ENCODE measurements at regions not wholly inside any gene's neighbourhood (a gene's known extent, or its start where the extent isn't known, plus 50 kb on each side); places are given as distances from the start of the nearest gene placed in this dataset.

DNA sequence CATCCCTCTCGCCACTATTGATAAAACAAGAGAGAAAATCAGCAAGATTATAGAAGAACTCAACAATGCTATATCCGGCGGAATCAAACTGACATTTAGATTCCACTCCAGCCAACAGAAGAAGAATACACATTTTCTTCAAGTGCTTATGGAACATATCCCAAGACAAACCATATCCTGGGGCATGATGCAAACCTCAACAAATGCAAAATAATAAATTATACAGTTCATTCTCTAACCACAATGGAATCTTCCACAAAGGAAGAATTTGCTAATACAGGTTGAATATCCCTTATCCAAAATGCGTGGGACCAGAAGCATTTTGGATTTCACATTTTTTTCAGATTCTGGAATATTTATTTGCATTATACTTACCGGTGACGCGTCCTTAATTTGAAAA, 51.4 kb upstream of the YPEL5 start:
- DNase-seq (ENCODE audit: low spot score) (no peak), ATAC-seq (no peak), FAIRE-seq (no peak)
- Histone ChIP-seq H3K36me3 (replicated peaks in 1 of 2; ENCODE audit: control insufficient read depth in 1 of 2, insufficient read depth in 2 of 2, low read length in 2 of 2) (no peaks in the 10 kb centered on the region), H4K20me1 (ENCODE audit: insufficient read depth, low read length) (no peaks in the 10 kb centered on the region; the same call in 1 of the 2 replicates), H3K4me2 (ENCODE audit: low read depth, low read length) (no peak overlapping the region), H3K9ac (ENCODE audit: insufficient read depth, low read depth, low read length) (no peak overlapping the region), H3K79me2 (ENCODE audit: insufficient read depth, low read length) (no peaks in the 10 kb centered on the region), H3K27me3 (ENCODE audit: control insufficient read depth in 1 of 2, insufficient read depth in 2 of 2, low read length in 2 of 2) (peaks cover 0 to 26% of the 10 kb centered on the region in 2 experiments; a peak in 3 of 5 replicates), H3K4me3 (replicated peaks in 1 of 3; ENCODE audit: insufficient read depth in 1 of 3, low read depth in 2 of 3, low read length in 3 of 3) (no peak overlapping the region), H3K4me1 (ENCODE audit: insufficient read depth, low read length) (no peaks in the 10 kb centered on the region), H3K27ac (ENCODE audit: extremely low read length, insufficient read depth, low read length) (no peak overlapping the region), H3K9me3 (ENCODE audit: low read length) (no peaks in the 10 kb centered on the region), H2AFZ (ENCODE audit: low read length) (no peak overlapping the region)
- TF ChIP-seq SP4 (CRISPR knock-in tag; IDR thresholded peaks at IDR 0.05) (no peak), GABPB1 (CRISPR knock-in tag; IDR thresholded peaks at IDR 0.05) (no peak), SYNCRIP (IDR thresholded peaks at IDR 0.05; ENCODE audit: insufficient read depth, low read depth, low read length) (no peak), ZNF33A (CRISPR knock-in tag; IDR thresholded peaks at IDR 0.05; ENCODE audit: borderline replicate concordance) (no peak), ZMYM3 (CRISPR knock-in tag; IDR thresholded peaks at IDR 0.05) (no peak), IKZF1 (IDR thresholded peaks at IDR 0.05) (no peak), MTF1 (CRISPR knock-in tag; IDR thresholded peaks at IDR 0.05) (no peak), THRA (CRISPR knock-in tag; IDR thresholded peaks at IDR 0.05; ENCODE audit: borderline replicate concordance) (no peak), ZNF616 (CRISPR knock-in tag; IDR thresholded peaks at IDR 0.05; ENCODE audit: low read depth) (no peak), PHB2 (IDR thresholded peaks at IDR 0.05; ENCODE audit: partially characterized antibody) (no peak), RCOR2 (CRISPR knock-in tag; IDR thresholded peaks at IDR 0.05) (no peak), TP53 (CRISPR knock-in tag; conservative IDR thresholded peaks at IDR 0.05) (no peak)
- TF ChIP-seq, protein P1, sequence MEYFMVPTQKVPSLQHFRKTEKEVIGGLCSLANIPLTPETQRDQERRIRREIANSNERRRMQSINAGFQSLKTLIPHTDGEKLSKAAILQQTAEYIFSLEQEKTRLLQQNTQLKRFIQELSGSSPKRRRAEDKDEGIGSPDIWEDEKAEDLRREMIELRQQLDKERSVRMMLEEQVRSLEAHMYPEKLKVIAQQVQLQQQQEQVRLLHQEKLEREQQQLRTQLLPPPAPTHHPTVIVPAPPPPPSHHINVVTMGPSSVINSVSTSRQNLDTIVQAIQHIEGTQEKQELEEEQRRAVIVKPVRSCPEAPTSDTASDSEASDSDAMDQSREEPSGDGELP (IDR thresholded peaks at IDR 0.05; ENCODE audit: borderline replicate concordance, low read depth) = no peak
- TF ChIP-seq, protein P2, sequence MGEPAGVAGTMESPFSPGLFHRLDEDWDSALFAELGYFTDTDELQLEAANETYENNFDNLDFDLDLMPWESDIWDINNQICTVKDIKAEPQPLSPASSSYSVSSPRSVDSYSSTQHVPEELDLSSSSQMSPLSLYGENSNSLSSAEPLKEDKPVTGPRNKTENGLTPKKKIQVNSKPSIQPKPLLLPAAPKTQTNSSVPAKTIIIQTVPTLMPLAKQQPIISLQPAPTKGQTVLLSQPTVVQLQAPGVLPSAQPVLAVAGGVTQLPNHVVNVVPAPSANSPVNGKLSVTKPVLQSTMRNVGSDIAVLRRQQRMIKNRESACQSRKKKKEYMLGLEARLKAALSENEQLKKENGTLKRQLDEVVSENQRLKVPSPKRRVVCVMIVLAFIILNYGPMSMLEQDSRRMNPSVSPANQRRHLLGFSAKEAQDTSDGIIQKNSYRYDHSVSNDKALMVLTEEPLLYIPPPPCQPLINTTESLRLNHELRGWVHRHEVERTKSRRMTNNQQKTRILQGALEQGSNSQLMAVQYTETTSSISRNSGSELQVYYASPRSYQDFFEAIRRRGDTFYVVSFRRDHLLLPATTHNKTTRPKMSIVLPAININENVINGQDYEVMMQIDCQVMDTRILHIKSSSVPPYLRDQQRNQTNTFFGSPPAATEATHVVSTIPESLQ (CRISPR knock-in tag; conservative IDR thresholded peaks at IDR 0.05) = no peak
- no TSS peak for BruUV-seq (replicated peaks)
- in situ Hi-C loops (cut with HindIII; ENCODE audit: extremely low pct_ligation_motif_present, low pct_unique_long_range_greater_than_20kb) = no loop called here
- CTCF ChIA-PET (ENCODE audit: low intra/inter-chr PET ratio, low total read pairs) = no interaction called here
- WGBS (ENCODE audit: low lambda C conversion rate) = 39% methylated on average over 7 of the region's 7 CpGs
- intact Hi-C loops (cut with micrococcal nuclease; ENCODE audit: unreplicated experiment) = no loop called here
- POLR2A ChIA-PET = no interaction called here

All from HepG2 (cell line).